ENCODE measurements at regions not wholly inside any gene's neighbourhood (a gene's known extent, or its start where the extent isn't known, plus 50 kb on each side); places are given as distances from the start of the nearest gene placed in this dataset.

DNA sequence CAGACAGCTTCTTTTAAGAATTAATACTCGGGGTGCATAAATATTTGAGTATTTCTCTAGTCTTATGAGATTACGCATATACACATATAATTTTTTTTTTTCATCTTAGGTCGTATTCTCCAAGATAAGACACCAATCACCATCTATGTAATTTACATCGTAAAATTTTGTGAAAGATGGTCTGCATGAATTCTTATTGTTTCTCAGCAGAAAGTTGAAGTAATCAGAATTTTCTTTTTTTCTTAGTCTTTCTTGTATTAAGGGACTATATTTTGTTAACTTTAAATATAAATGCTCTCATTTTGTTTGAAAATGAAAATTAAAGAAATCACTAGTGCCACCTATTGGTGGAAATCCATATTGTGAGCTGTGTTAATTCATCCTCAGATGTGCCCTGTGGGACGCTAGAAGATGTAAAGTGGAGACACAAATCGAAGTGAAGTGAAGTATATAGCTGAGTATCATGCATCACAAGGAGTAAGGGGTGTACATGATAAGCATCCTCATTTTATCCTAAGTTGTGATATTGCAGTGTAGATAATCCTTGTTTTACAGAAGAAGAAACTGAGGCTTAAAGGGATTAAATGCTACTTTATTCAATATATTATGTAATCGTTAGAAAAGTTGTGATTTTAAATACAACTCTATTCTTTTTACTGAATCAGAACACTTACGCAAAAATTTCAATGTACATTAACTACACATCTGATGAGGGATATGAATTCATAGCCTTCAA is 2084.3 kb downstream of the LRRC4C start:
- TF ChIP-seq, protein P1, sequence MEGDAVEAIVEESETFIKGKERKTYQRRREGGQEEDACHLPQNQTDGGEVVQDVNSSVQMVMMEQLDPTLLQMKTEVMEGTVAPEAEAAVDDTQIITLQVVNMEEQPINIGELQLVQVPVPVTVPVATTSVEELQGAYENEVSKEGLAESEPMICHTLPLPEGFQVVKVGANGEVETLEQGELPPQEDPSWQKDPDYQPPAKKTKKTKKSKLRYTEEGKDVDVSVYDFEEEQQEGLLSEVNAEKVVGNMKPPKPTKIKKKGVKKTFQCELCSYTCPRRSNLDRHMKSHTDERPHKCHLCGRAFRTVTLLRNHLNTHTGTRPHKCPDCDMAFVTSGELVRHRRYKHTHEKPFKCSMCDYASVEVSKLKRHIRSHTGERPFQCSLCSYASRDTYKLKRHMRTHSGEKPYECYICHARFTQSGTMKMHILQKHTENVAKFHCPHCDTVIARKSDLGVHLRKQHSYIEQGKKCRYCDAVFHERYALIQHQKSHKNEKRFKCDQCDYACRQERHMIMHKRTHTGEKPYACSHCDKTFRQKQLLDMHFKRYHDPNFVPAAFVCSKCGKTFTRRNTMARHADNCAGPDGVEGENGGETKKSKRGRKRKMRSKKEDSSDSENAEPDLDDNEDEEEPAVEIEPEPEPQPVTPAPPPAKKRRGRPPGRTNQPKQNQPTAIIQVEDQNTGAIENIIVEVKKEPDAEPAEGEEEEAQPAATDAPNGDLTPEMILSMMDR (IDR thresholded peaks at IDR 0.05): peak in 2 of 4 experiments; percentile 5 to 37
- TF ChIP-seq POLR2A (IDR thresholded peaks at IDR 0.05) (no peak), POLR2AphosphoS5 (IDR thresholded peaks at IDR 0.05) (no peak)
